Left ventricle myocardium inferior (tissue), 1 donor: ENCODE measurements at regions not wholly inside any gene's neighbourhood (a gene's known extent, or its start where the extent isn't known, plus 50 kb on each side); places are given as distances from the start of the nearest gene placed in this dataset.

Source experiments
- DNase-seq: peaks from one replicate; pipeline ENCODE4 v3.0.0-alpha.2; 2020
- H3K27ac ChIP-seq: fragments of 200-600 bp; replicated peaks from 2 replicates; pipeline ENCODE4 v1.8.0; 2021
- H3K27me3 ChIP-seq: fragments of 200-600 bp; 2 replicates; pipeline ENCODE4 v1.8.0; 2021; ENCODE audit warnings: low read depth
- H3K36me3 ChIP-seq: fragments of 200-600 bp; 2 replicates; pipeline ENCODE4 v1.8.0; 2021
- H3K4me1 ChIP-seq: fragments of 200-600 bp; 2 replicates; pipeline ENCODE4 v1.8.0; 2021
- H3K4me3 ChIP-seq: fragments of 200-600 bp; 2 replicates; pipeline ENCODE4 v1.8.0; 2021; ENCODE audit warnings: mild to moderate bottlenecking, moderate library complexity
- H3K9me3 ChIP-seq: fragments of 200-600 bp; replicated peaks from 2 replicates; pipeline ENCODE4 v1.8.0; 2021
- CTCF ChIP-seq: fragments of 200-600 bp; IDR thresholded peaks from 2 replicates; pipeline ENCODE4 v1.8.0; 2021; ENCODE audit warnings: antibody characterized with exemption, mild to moderate bottlenecking, borderline replicate concordance
- intact Hi-C: fragments of 100-400 bp; cut with micrococcal nuclease; formaldehyde crosslinking; loops from one replicate; pipeline ENCODE4 v1.11.0; 2022
- donor health status: DM: no; HTN: yes; CAD: no; lungs with severe emphysema.

GRCh38 chr3:62990704-62991413 is 115.6 kb upstream of the CADPS start:
- no peak overlapping the region for H3K4me3 ChIP-seq
- TF ChIP-seq CTCF, result no peak
- DNase-seq, result no peak
- H3K27me3 ChIP-seq, result peaks cover 8% of the 10 kb centered on the region
- H3K27ac ChIP-seq, result no peak overlapping the region
- H3K36me3 ChIP-seq, result no peaks in the 10 kb centered on the region
- intact Hi-C loops, result no loop called here
- H3K9me3 ChIP-seq, result no peaks in the 10 kb centered on the region
- H3K4me1 ChIP-seq, result no peaks in the 10 kb centered on the region

GRCh38 chr3:62992520-62992919 is 117.3 kb upstream of the CADPS start:
- TF ChIP-seq CTCF, result no peak

GRCh38 chr3:62995119-62995518 is 119.9 kb upstream of the CADPS start:
- no peak for DNase-seq
- intact Hi-C loops, result no loop called here
- no peaks in the 10 kb centered on the region for H3K4me1 ChIP-seq
- no peak for TF ChIP-seq CTCF
- no peak overlapping the region for H3K27ac ChIP-seq
- H3K36me3 ChIP-seq, result no peaks in the 10 kb centered on the region
- H3K27me3 ChIP-seq, result peaks cover 8% of the 10 kb centered on the region
- H3K4me3 ChIP-seq, result no peak overlapping the region
- peaks cover 5% of the 10 kb centered on the region for H3K9me3 ChIP-seq

More at GRCh38 chr3:62992520-62992919, 117.3 kb upstream of the CADPS start:
- Histone ChIP-seq H3K9me3 (no peaks in the 10 kb centered on the region), H3K4me1 (no peaks in the 10 kb centered on the region), H3K4me3 (no peak overlapping the region), H3K27ac (no peak overlapping the region), H3K27me3 (peaks cover 8% of the 10 kb centered on the region), H3K36me3 (no peaks in the 10 kb centered on the region)
- DNase-seq, result no peak
- intact Hi-C loops, result no loop called here

- no peak for DNase-seq
- Histone ChIP-seq H3K27ac (no peak overlapping the region), H3K36me3 (no peaks in the 10 kb centered on the region), H3K4me1 (no peaks in the 10 kb centered on the region), H3K4me3 (no peak overlapping the region), H3K9me3 (peaks cover 5% of the 10 kb centered on the region), H3K27me3 (peaks cover 8% of the 10 kb centered on the region)
- no peak for TF ChIP-seq CTCF
- intact Hi-C loops, result no loop called here
Measured at GRCh38 chr3:62995530-62995929, 120.3 kb upstream of the CADPS start.

- Histone ChIP-seq H3K27me3 (peaks cover 8% of the 10 kb centered on the region), H3K27ac (no peak overlapping the region), H3K4me3 (no peak overlapping the region), H3K4me1 (no peaks in the 10 kb centered on the region), H3K36me3 (no peaks in the 10 kb centered on the region), H3K9me3 (peaks cover 6% of the 10 kb centered on the region)
- no peak for TF ChIP-seq CTCF
- no peak for DNase-seq
- intact Hi-C loops, result no loop called here
Measured at GRCh38 chr3:62997369-62997768, 122.2 kb upstream of the CADPS start.
